Glutamatergic neuron (in vitro differentiated cells): ENCODE measurements at regions not wholly inside any gene's neighbourhood (a gene's known extent, or its start where the extent isn't known, plus 50 kb on each side); places are given as distances from the start of the nearest gene placed in this dataset.

Experiments
- DNase-seq: peaks from one replicate; pipeline ENCODE4 v3.0.0; 2022
- H3K27ac Mint-ChIP-seq: one replicate; pipeline ENCODE4 v1.8.0; 2020; ENCODE audit warnings: mild to moderate bottlenecking, mixed read lengths, inconsistent platforms; ENCODE audit not compliant: unreplicated experiment
- H3K27me3 Mint-ChIP-seq: one replicate; pipeline ENCODE4 v1.8.0; 2020; ENCODE audit warnings: mild to moderate bottlenecking, moderate library complexity, mixed read lengths, inconsistent platforms; ENCODE audit not compliant: unreplicated experiment
- H3K36me3 Mint-ChIP-seq: one replicate; pipeline ENCODE4 v1.8.0; 2020; ENCODE audit warnings: mild to moderate bottlenecking, mixed read lengths, inconsistent platforms; ENCODE audit not compliant: unreplicated experiment
- H3K4me1 Mint-ChIP-seq: one replicate; pipeline ENCODE4 v1.8.0; 2020; ENCODE audit warnings: mild to moderate bottlenecking, low read depth, mixed read lengths, inconsistent platforms; ENCODE audit not compliant: unreplicated experiment
- H3K4me3 Mint-ChIP-seq: one replicate; pipeline ENCODE4 v1.8.0; 2020; ENCODE audit warnings: mild to moderate bottlenecking, mixed read lengths, inconsistent platforms; ENCODE audit not compliant: unreplicated experiment
- H3K9me3 Mint-ChIP-seq: one replicate; pipeline ENCODE4 v1.8.0; 2020; ENCODE audit warnings: mild to moderate bottlenecking, moderate library complexity, mixed read lengths, inconsistent platforms; ENCODE audit not compliant: unreplicated experiment
- CTCF ChIP-seq: fragments of 200-600 bp; sonication (generic); IDR thresholded peaks from one replicate; pipeline ENCODE4 v1.5.0; 2021; ENCODE audit not compliant: partially characterized antibody, unreplicated experiment

- Mint-ChIP-seq H3K4me3 (no peak overlapping the region), H3K9me3 (peaks cover 5% of the 10 kb centered on the region), H3K27me3 (peaks cover 2% of the 10 kb centered on the region), H3K27ac (no peak overlapping the region), H3K36me3 (peaks cover 12% of the 10 kb centered on the region), H3K4me1 (peaks cover 7% of the 10 kb centered on the region)
- TF ChIP-seq CTCF: no peak
- no peak for DNase-seq
Measured at GRCh38 chr13:80671773-80672172, 330.8 kb upstream of the SPRY2 start.

- Mint-ChIP-seq H3K27me3 (peaks cover 4% of the 10 kb centered on the region), H3K4me1 (peaks cover 11% of the 10 kb centered on the region), H3K27ac (no peak overlapping the region), H3K36me3 (peaks cover 12% of the 10 kb centered on the region), H3K9me3 (peaks cover 3% of the 10 kb centered on the region), H3K4me3 (no peak overlapping the region)
- DNase-seq: no peak
- TF ChIP-seq CTCF: no peak
Measured at GRCh38 chr13:80669112-80669511, 328.2 kb upstream of the SPRY2 start.

GRCh38 chr13:80668452-80668851 lies 327.5 kb upstream of the SPRY2 start:
- no peak for TF ChIP-seq CTCF
- Mint-ChIP-seq H3K36me3 (peaks cover 9% of the 10 kb centered on the region), H3K27ac (no peak overlapping the region), H3K4me1 (peaks cover 11% of the 10 kb centered on the region), H3K9me3 (no peaks in the 10 kb centered on the region), H3K27me3 (peaks cover 4% of the 10 kb centered on the region), H3K4me3 (no peak overlapping the region)
- DNase-seq: no peak

- TF ChIP-seq CTCF: no peak
- no peak overlapping the region for H3K4me3 Mint-ChIP-seq
- H3K4me1 Mint-ChIP-seq: peaks cover 11% of the 10 kb centered on the region
- no peak overlapping the region for H3K27ac Mint-ChIP-seq
- peaks cover 6% of the 10 kb centered on the region for H3K36me3 Mint-ChIP-seq
- peaks cover 4% of the 10 kb centered on the region for H3K27me3 Mint-ChIP-seq
- no peak for DNase-seq
- H3K9me3 Mint-ChIP-seq: no peaks in the 10 kb centered on the region
Measured at GRCh38 chr13:80666782-80667552, 326.0 kb upstream of the SPRY2 start.

GRCh38 chr13:80665792-80666333 lies 324.9 kb upstream of the SPRY2 start:
- Mint-ChIP-seq H3K4me3 (no peak overlapping the region), H3K36me3 (no peaks in the 10 kb centered on the region), H3K4me1 (peaks cover 11% of the 10 kb centered on the region), H3K27ac (no peak overlapping the region), H3K27me3 (peaks cover 3% of the 10 kb centered on the region), H3K9me3 (no peaks in the 10 kb centered on the region)
- no peak for DNase-seq
- TF ChIP-seq CTCF: no peak
